K562 (cell line): ENCODE measurements at regions not wholly inside any gene's neighbourhood (a gene's known extent, or its start where the extent isn't known, plus 50 kb on each side); places are given as distances from the start of the nearest gene placed in this dataset.

ENCODE experiments used
- ATF1 ChIP-seq, 2 experiments: fragments of 450-650 bp in 1 of 2; IDR thresholded peaks; 2 replicates each; pipeline ENCODE4 v1.6.1; 2016; ENCODE audit warnings: missing compliant biosample characterization in 1 of 2, missing genetic modification characterization in 1 of 2
- CHD1 ChIP-seq: fragments of 200-600 bp; sonication (generic); IDR thresholded peaks from one replicate; pipeline ENCODE4 v1.6.1; 2012; ENCODE audit warnings: mild to moderate bottlenecking, moderate library complexity, low read length, inconsistent platforms
- E2F3 ChIP-seq: fragments of 250-450 bp; sonication (Bioruptor Pico); IDR thresholded peaks from 2 replicates; pipeline ENCODE4 v1.4.0; 2020; ENCODE audit warnings: mild to moderate bottlenecking
- EHMT2 ChIP-seq: fragments of 450-650 bp; IDR thresholded peaks from 2 replicates; pipeline ENCODE4 v1.6.1; 2018; ENCODE audit warnings: antibody characterized with exemption
- GABPB2 ChIP-seq: fragments of 250-450 bp; sonication (Bioruptor Pico); conservative IDR thresholded peaks from 2 replicates; pipeline ENCODE4 v1.5.1; 2021; ENCODE audit warnings: mild to moderate bottlenecking
- HIVEP1 ChIP-seq: fragments of 250-450 bp; sonication (Bioruptor Pico); IDR thresholded peaks from 2 replicates; pipeline ENCODE4 v1.4.0; 2020; ENCODE audit warnings: mild to moderate bottlenecking
- MCM3 ChIP-seq: fragments of 450-650 bp; IDR thresholded peaks from 2 replicates; pipeline ENCODE4 v1.6.1; 2016
- NCOA4 ChIP-seq: fragments of 450-650 bp; IDR thresholded peaks from 2 replicates; pipeline ENCODE4 v1.6.1; 2018; ENCODE audit warnings: mild to moderate bottlenecking; ENCODE audit not compliant: partially characterized antibody
- NR4A1 ChIP-seq, 2 experiments: fragments of 250-450 bp in 1 of 2; fragments of 450-650 bp in 1 of 2; sonication (Bioruptor Pico) in 1 of 2; IDR thresholded peaks; 2 replicates each; pipeline versions ENCODE4 v1.4.0 to v1.6.1; 2016 to 2020; ENCODE audit warnings: mild to moderate bottlenecking in 2 of 2, missing compliant biosample characterization in 1 of 2, missing genetic modification characterization in 1 of 2, moderate library complexity in 1 of 2
- RBM25 ChIP-seq: fragments of 200-400 bp; formaldehyde crosslinking; IDR thresholded peaks from 2 replicates; pipeline ENCODE4 v1.6.1; 2018; ENCODE audit warnings: low read length, low read depth, moderate library complexity; ENCODE audit not compliant: severe bottlenecking
- SMARCC2 ChIP-seq: fragments of 450-650 bp; IDR thresholded peaks from 2 replicates; pipeline ENCODE4 v1.6.1; 2017; ENCODE audit warnings: antibody characterized with exemption, moderate library complexity, mild to moderate bottlenecking, low read depth
- TARDBP ChIP-seq: fragments of 450-650 bp; IDR thresholded peaks from 2 replicates; pipeline ENCODE4 v1.6.1; 2016
- THAP7 ChIP-seq: fragments of 250-450 bp; sonication (Bioruptor Pico); IDR thresholded peaks from 2 replicates; pipeline ENCODE4 v1.5.0; 2021
- ZBTB7A ChIP-seq: IDR thresholded peaks from 2 replicates; pipeline ENCODE4 v1.6.1; 2011; ENCODE audit warnings: low read depth, mild to moderate bottlenecking, low read length, moderate library complexity, borderline replicate concordance; ENCODE audit not compliant: control insufficient read depth
- ZEB2 ChIP-seq: fragments of 450-650 bp; IDR thresholded peaks from 2 replicates; pipeline ENCODE4 v1.6.1; 2016
- ZNF121 ChIP-seq: sonication (generic); formaldehyde crosslinking; conservative IDR thresholded peaks from 2 replicates; pipeline ENCODE4 v1.8.0; 2022; ENCODE audit warnings: missing genetic modification reagents
- ZNF274 ChIP-seq: IDR thresholded peaks from 2 replicates; pipeline ENCODE4 v1.6.1; 2011; ENCODE audit warnings: low read depth, mild to moderate bottlenecking, low read length, moderate library complexity, borderline replicate concordance
- ZNF778 ChIP-seq: fragments of 450-650 bp; formaldehyde crosslinking; IDR thresholded peaks from 2 replicates; pipeline ENCODE4 v1.4.0; 2020; ENCODE audit warnings: mild to moderate bottlenecking, moderate library complexity
- TF ChIP-seq, protein P1 (sequence below), 2 experiments: fragments of 450-650 bp; IDR thresholded peaks; 2 replicates each; pipeline ENCODE4 v1.6.1; 2016; ENCODE audit warnings: mild to moderate bottlenecking in 2 of 2, borderline replicate concordance in 1 of 2, low read depth in 1 of 2, moderate library complexity in 1 of 2
- TF ChIP-seq, protein P2 (sequence below): fragments of 250-450 bp; sonication (Bioruptor Pico); IDR thresholded peaks from 2 replicates; pipeline ENCODE4 v1.8.0; 2022; ENCODE audit warnings: inconsistent platforms, mild to moderate bottlenecking, moderate library complexity, borderline replicate concordance

DNA sequence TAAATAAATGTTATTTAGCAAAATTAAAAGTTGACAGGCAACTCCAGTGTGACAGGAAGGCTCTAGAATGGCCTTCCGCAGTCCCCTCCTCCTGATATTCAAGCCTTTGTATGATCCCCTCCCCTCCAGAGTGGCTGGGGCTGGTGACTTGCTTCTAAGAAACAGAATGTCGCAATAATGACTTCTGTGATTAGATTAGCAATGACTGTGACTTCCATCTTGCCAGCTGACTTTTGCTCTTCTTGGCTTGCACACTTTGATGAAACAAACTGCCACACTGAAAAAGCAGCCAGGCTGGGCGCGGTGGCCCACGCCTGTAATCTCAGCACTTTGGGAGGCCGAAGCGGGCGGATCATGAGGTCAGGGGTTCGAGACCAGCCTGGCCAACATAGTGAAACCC lies 106.5 kb upstream of the LARP1 start (continued):
- peak; percentile 63; the same call in 1 of the 2 replicates for TF ChIP-seq ZNF121
- TF ChIP-seq, protein P1, sequence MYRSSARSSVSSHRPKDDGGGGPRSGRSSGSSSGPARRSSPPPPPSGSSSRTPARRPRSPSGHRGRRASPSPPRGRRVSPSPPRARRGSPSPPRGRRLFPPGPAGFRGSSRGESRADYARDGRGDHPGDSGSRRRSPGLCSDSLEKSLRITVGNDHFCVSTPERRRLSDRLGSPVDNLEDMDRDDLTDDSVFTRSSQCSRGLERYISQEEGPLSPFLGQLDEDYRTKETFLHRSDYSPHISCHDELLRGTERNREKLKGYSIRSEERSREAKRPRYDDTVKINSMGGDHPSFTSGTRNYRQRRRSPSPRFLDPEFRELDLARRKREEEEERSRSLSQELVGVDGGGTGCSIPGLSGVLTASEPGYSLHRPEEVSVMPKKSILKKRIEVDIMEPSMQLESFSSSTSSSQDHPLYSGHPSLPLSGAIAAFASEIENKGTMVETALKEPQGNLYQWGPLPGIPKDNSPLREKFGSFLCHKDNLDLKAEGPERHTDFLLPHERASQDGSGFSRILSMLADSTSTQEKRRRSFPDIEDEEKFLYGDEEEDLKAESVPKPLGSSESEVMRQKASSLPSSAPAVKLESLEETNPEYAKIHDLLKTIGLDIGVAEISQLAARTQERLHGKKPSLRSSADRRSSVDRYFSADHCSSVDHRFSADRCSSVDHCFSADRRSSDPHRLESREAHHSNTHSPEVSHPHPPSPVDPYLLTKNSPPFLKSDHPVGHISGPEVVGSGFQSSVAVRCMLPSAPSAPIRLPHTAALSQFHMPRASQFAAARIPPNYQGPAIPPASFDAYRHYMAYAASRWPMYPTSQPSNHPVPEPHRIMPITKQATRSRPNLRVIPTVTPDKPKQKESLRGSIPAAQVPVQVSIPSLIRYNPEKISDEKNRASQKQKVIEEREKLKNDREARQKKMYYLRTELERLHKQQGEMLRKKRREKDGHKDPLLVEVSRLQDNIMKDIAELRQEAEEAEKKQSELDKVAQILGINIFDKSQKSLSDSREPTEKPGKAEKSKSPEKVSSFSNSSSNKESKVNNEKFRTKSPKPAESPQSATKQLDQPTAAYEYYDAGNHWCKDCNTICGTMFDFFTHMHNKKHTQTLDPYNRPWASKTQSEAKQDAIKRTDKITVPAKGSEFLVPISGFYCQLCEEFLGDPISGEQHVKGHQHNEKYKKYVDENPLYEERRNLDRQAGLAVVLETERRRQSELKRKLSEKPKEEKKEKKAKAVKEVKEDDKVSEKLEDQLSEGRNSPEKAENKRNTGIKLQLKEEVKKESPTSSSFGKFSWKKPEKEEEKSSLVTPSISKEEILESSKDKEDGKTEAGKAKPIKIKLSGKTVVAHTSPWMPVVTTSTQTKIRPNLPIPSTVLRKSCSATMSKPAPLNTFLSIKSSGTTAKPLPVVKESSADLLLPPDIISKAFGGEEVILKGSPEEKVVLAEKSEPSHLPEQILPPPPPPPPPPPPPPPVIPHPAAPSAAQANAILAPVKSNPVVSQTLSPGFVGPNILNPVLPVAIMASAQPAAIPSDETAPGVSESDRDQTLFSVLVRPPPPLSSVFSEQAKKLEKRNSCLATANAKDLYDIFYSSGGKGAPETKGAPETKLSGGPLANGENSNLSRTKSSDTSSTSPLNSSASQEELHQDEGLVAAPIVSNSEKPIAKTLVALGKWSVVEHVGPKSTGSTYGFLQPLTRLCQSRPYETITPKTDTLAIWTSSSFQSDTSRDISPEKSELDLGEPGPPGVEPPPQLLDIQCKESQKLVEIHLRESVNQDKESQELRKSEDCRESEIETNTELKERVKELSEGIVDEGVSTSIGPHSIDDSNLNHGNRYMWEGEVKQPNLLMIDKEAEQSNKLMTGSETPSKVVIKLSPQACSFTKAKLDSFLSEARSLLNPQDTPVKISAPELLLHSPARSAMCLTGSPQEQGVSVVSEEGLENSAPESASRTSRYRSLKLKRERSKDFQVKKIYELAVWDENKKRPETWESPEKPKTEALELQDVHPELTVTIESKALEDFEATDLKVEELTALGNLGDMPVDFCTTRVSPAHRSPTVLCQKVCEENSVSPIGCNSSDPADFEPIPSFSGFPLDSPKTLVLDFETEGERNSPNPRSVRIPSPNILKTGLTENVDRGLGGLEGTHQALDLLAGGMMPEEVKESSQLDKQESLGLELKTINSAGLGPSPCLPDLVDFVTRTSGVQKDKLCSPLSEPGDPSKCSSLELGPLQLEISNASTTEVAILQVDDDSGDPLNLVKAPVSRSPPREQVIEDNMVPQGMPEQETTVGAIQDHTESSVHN (IDR thresholded peaks at IDR 0.05; ENCODE audit: borderline replicate concordance in 1 of 2, low read depth in 1 of 2) = 0 out of 4 replicates have a peak, but pooled peaks of 1 of the 2 experiments have one; percentile 21
- no peak for TF ChIP-seq ZBTB7A
- no peak for TF ChIP-seq MCM3
- no peak for TF ChIP-seq NCOA4
- no peak for TF ChIP-seq THAP7 (CRISPR knock-in tag)
- TF ChIP-seq E2F3 (CRISPR knock-in tag) = no peak
- TF ChIP-seq ATF1 (CRISPR knock-in tag; IDR thresholded peaks at IDR 0.05) = no peak
- TF ChIP-seq ATF1 (tag; IDR thresholded peaks at IDR 0.05) = peak; percentile 46; the same call in 1 of the 2 replicates
- TF ChIP-seq GABPB2 (CRISPR knock-in tag) = no peak
- TF ChIP-seq HIVEP1 = no peak
- TF ChIP-seq CHD1 = no peak
- TF ChIP-seq ZNF274 = no peak
- peak; percentile 74 for TF ChIP-seq EHMT2
- TF ChIP-seq NR4A1 (CRISPR knock-in tag; IDR thresholded peaks at IDR 0.05) = no peak
- TF ChIP-seq NR4A1 (tag; IDR thresholded peaks at IDR 0.05) = peak; percentile 57; the same call in 1 of the 2 replicates
- TF ChIP-seq TARDBP = no peak
- no peak for TF ChIP-seq RBM25
- TF ChIP-seq, protein P2, sequence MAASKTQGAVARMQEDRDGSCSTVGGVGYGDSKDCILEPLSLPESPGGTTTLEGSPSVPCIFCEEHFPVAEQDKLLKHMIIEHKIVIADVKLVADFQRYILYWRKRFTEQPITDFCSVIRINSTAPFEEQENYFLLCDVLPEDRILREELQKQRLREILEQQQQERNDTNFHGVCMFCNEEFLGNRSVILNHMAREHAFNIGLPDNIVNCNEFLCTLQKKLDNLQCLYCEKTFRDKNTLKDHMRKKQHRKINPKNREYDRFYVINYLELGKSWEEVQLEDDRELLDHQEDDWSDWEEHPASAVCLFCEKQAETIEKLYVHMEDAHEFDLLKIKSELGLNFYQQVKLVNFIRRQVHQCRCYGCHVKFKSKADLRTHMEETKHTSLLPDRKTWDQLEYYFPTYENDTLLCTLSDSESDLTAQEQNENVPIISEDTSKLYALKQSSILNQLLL (CRISPR knock-in tag) = no peak
- peak; percentile 69 for TF ChIP-seq SMARCC2
- TF ChIP-seq ZEB2 = 0 out of 2 replicates have a peak, but pooled peaks have one; percentile 37
- TF ChIP-seq ZNF778 (CRISPR knock-in tag) = no peak
